ENCODE measurements at regions not wholly inside any gene's neighbourhood (a gene's known extent, or its start where the extent isn't known, plus 50 kb on each side); places are given as distances from the start of the nearest gene placed in this dataset.

GRCh38 chr1:185656663-185657062, 77.5 kb upstream of the HMCN1 start:
- intact Hi-C loops (cut with micrococcal nuclease; ENCODE audit: unreplicated experiment): no loop called here
- Mint-ChIP-seq H3K36me3 (ENCODE audit: insufficient read depth, unreplicated experiment) (no peaks in the 10 kb centered on the region), H3K27ac (ENCODE audit: unreplicated experiment) (no peak overlapping the region), H3K4me1 (ENCODE audit: low read depth, unreplicated experiment) (no peaks in the 10 kb centered on the region), H3K27me3 (ENCODE audit: unreplicated experiment) (no peaks in the 10 kb centered on the region), H3K4me3 (ENCODE audit: low read depth, unreplicated experiment) (no peak overlapping the region), H3K9me3 (ENCODE audit: low read depth, unreplicated experiment) (no peaks in the 10 kb centered on the region)
- BruUV-seq (replicated peaks): no TSS peak
- DNase-seq: no peak
- CTCF ChIA-PET: no interaction called here
- TF ChIP-seq CTCF (IDR thresholded peaks at IDR 0.05; ENCODE audit: unreplicated experiment): no peak

GRCh38 chr1:185654952-185655314, 79.3 kb upstream of the HMCN1 start:
- Mint-ChIP-seq H3K9me3 (ENCODE audit: low read depth, unreplicated experiment) (peaks cover under 1% of the 10 kb centered on the region), H3K27ac (ENCODE audit: unreplicated experiment) (no peak overlapping the region), H3K4me1 (ENCODE audit: low read depth, unreplicated experiment) (peaks cover 10% of the 10 kb centered on the region), H3K36me3 (ENCODE audit: insufficient read depth, unreplicated experiment) (no peaks in the 10 kb centered on the region), H3K4me3 (ENCODE audit: low read depth, unreplicated experiment) (no peak overlapping the region), H3K27me3 (ENCODE audit: unreplicated experiment) (no peaks in the 10 kb centered on the region)
- no TSS peak for BruUV-seq (replicated peaks)
- DNase-seq: no peak
- TF ChIP-seq CTCF (IDR thresholded peaks at IDR 0.05; ENCODE audit: unreplicated experiment): no peak
- CTCF ChIA-PET: interaction anchor here (0.8 kb wide), 1 partner anchor 9 kb away, joined by 3 read pairs; no protein-coding TSS in a partner anchor
- intact Hi-C loops (cut with micrococcal nuclease; ENCODE audit: unreplicated experiment): no loop called here

GRCh38 chr1:185654199-185654951, 79.8 kb upstream of the HMCN1 start:
- H3K27me3 Mint-ChIP-seq (ENCODE audit: unreplicated experiment): no peaks in the 10 kb centered on the region
- peaks cover 13% of the 10 kb centered on the region for H3K4me1 Mint-ChIP-seq (ENCODE audit: low read depth, unreplicated experiment)
- H3K9me3 Mint-ChIP-seq (ENCODE audit: low read depth, unreplicated experiment): peaks cover 5% of the 10 kb centered on the region
- no peaks in the 10 kb centered on the region for H3K36me3 Mint-ChIP-seq (ENCODE audit: insufficient read depth, unreplicated experiment)
- H3K27ac Mint-ChIP-seq (ENCODE audit: unreplicated experiment): no peak overlapping the region
- no TSS peak for BruUV-seq (replicated peaks)
- H3K4me3 Mint-ChIP-seq (ENCODE audit: low read depth, unreplicated experiment): no peak overlapping the region
- no peak for DNase-seq
- no peak for TF ChIP-seq CTCF (IDR thresholded peaks at IDR 0.05; ENCODE audit: unreplicated experiment)
- CTCF ChIA-PET: interaction anchor here (0.8 kb wide), 1 partner anchor 8 kb away, joined by 3 read pairs; no protein-coding TSS in a partner anchor
- intact Hi-C loops (cut with micrococcal nuclease; ENCODE audit: unreplicated experiment): no loop called here

- H3K27ac Mint-ChIP-seq (ENCODE audit: unreplicated experiment): no peak overlapping the region
- DNase-seq: no peak
- H3K9me3 Mint-ChIP-seq (ENCODE audit: low read depth, unreplicated experiment): peaks cover 5% of the 10 kb centered on the region
- TF ChIP-seq CTCF (IDR thresholded peaks at IDR 0.05; ENCODE audit: unreplicated experiment): no peak
- H3K4me1 Mint-ChIP-seq (ENCODE audit: low read depth, unreplicated experiment): peaks cover 13% of the 10 kb centered on the region
- no TSS peak for BruUV-seq (replicated peaks)
- no peaks in the 10 kb centered on the region for H3K36me3 Mint-ChIP-seq (ENCODE audit: insufficient read depth, unreplicated experiment)
- no peak overlapping the region for H3K4me3 Mint-ChIP-seq (ENCODE audit: low read depth, unreplicated experiment)
- intact Hi-C loops (cut with micrococcal nuclease; ENCODE audit: unreplicated experiment): no loop called here
- no peaks in the 10 kb centered on the region for H3K27me3 Mint-ChIP-seq (ENCODE audit: unreplicated experiment)
- CTCF ChIA-PET: interaction anchor here (1.1 kb wide), 1 partner anchor 337 kb away, joined by 3 read pairs; the partner anchor contains the start of gene IVNS1ABP
Measured at GRCh38 chr1:185653615-185654014, 80.6 kb upstream of the HMCN1 start.
